Upper lobe of left lung (tissue), 4 donors: ENCODE measurements at regions not wholly inside any gene's neighbourhood (a gene's known extent, or its start where the extent isn't known, plus 50 kb on each side); places are given as distances from the start of the nearest gene placed in this dataset.

Source experiments
- CTCF ChIP-seq, 6 experiments: fragments of 450-650 bp in 4 of 6; fragments of 200-600 bp in 2 of 6; sonication (generic) in 2 of 6; IDR thresholded peaks; one replicate each; pipeline ENCODE4 v1.5.1; 2016 to 2019; ENCODE audit warnings: antibody characterized with exemption in 6 of 6
- EP300 ChIP-seq, 4 donors: sonication (generic); formaldehyde crosslinking; IDR thresholded peaks; one replicate each; pipeline ENCODE4 v1.5.1; 2017; ENCODE audit warnings: antibody characterized with exemption in 4 of 4, control low read depth in 2 of 4
- POLR2A ChIP-seq, 4 donors: fragments of 450-650 bp; IDR thresholded peaks; one replicate each; pipeline ENCODE4 v1.5.1; 2016 to 2017; ENCODE audit warnings: antibody characterized with exemption in 4 of 4, mild to moderate bottlenecking in 2 of 4
- POLR2AphosphoS5 ChIP-seq, 2 donors: sonication (generic); formaldehyde crosslinking; IDR thresholded peaks; one replicate each; pipeline ENCODE4 v1.5.1; 2017; ENCODE audit warnings: antibody characterized with exemption in 2 of 2

GRCh38 chr11:101807531-101807930 is 107.3 kb upstream of the CEP126 start:
- TF ChIP-seq EP300 (IDR thresholded peaks at IDR 0.05), result no peak
- no peak for TF ChIP-seq POLR2AphosphoS5 (IDR thresholded peaks at IDR 0.05)
- TF ChIP-seq CTCF (IDR thresholded peaks at IDR 0.05), result no peak
- no peak for TF ChIP-seq POLR2A (IDR thresholded peaks at IDR 0.05)
